Fibroblast of pulmonary artery (primary cell): ENCODE measurements at regions not wholly inside any gene's neighbourhood (a gene's known extent, or its start where the extent isn't known, plus 50 kb on each side); places are given as distances from the start of the nearest gene placed in this dataset.
"Not testable (repeated sequence)": the region's sequence is repeated elsewhere in the genome, so short reads cannot be mapped to it uniquely, and the experiment has no call there.

Experiments used
- DNase-seq: peaks from one replicate; pipeline ENCODE4 v3.0.0-alpha.2; 2010; ENCODE audit warnings: low read depth
- H3K4me3 ChIP-seq: replicated peaks from 2 replicates; pipeline ENCODE4 v1.5.1; 2011; ENCODE audit warnings: low read depth, mild to moderate bottlenecking, control low read depth, low read length, moderate library complexity
- CTCF ChIP-seq: IDR thresholded peaks from 2 replicates; pipeline ENCODE4 v1.5.1; 2011; ENCODE audit warnings: mild to moderate bottlenecking, control low read depth, low read length, inconsistent platforms; ENCODE audit errors: missing control alignments

GRCh38 chrX:85544609-85545008 lies 165.1 kb upstream of the POF1B start:
- TF ChIP-seq CTCF, result peak; percentile 26
- peak; percentile 4 for DNase-seq

GRCh38 chrX:85543866-85544265 lies 164.4 kb upstream of the POF1B start:
- no peak for TF ChIP-seq CTCF
- H3K4me3 ChIP-seq, result no peak overlapping the region

More at GRCh38 chrX:85544609-85545008, 165.1 kb upstream of the POF1B start:
- no peak overlapping the region for H3K4me3 ChIP-seq

DNA sequence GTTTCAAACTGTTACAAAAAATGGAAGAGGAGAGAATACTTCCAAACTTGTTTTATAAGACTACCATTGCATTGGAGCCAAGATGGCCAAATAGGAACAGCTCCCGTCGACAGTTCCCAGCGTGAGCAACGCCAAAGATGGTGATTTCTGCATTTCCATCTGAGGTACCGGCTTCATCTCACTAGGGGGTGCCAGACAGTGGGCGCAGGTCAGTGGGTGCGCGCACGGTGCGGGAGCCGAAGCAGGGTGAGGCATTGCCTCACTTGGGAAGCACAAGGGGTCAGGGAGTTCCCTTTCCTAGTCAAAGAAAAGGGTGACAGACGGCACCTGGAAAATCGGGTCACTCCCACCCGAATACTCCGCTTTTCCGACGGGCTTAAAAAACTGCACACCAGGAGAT lies 149.7 kb upstream of the POF1B start:
- not testable (repeated sequence) for H3K4me3 ChIP-seq, DNase-seq

More at GRCh38 chrX:85543866-85544265, 164.4 kb upstream of the POF1B start:
- DNase-seq, result no peak

DNA sequence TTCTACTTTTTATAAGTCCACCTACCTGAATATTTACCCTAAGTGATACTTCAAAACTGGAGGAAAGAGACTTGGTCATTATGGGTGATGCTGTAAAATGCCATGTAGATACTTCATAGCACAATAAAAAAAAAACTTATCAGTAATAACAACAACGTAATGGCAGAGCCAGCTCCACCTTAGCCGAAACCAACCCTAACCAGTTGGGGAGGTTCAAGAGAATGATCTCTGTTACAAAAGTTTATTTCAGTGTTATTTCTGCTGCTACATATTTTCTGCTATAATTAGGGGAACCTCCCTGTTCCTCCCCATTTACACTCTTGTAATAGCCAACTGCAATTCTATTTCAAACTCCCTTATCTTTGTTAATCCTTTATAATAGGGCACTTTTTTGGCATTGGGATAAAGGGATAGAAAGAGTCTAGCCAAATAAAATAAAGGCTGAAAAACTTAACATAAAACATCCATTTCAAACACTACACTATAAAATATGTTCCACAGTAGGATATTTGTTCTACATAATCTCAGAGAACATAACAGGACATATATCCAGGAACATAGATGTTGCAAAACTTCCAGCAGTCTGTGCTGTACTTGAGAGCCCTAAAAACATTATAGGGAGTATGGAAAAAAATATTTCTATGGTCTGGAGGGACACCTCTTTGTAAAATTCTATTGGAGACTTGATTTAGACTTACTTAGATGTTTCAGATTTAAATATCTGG lies 138.7 kb upstream of the POF1B start:
- no peak overlapping the region for H3K4me3 ChIP-seq
- TF ChIP-seq CTCF, result no peak
- DNase-seq, result no peak

DNA sequence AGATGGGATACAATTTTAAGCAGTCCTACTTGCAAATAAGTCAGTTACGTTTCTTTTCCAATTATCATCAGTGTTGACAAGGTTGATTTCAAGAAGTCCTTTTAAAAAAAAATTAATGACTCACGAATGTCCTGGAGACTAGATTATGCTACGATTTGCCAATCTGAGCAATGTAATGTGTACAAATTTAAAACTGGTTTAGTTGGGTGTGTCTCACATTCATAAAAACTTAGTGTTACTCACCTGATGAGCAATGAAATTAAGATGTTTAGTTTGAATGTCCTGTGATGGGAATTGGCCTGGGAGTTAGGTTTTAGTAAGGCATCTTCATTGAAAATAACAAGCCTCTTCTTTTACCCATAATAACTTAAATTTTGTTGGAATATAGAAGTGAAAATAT lies 136.7 kb upstream of the POF1B start:
- H3K4me3 ChIP-seq, result no peak overlapping the region
- DNase-seq, result no peak
- TF ChIP-seq CTCF, result no peak

DNA sequence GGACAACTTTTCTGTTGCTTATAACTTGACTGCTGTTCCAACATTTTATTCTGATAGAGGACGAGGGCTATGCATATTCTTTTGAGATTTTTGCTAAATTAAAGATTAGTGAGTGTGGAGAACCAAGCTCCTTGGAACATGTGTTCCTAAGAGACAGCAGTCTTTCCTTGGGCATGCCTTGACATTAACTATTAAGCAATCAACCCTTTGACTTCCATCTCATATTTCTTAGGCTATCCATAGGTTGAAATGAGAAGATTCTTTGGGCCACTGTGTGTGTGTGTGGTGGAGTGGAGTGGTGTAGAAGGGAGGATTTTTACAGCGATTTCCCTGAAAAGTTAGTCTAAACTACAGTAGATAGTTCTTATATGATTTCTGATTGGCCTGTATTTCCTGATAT lies 127.4 kb upstream of the POF1B start:
- TF ChIP-seq CTCF, result no peak
- no peak for DNase-seq
- no peak overlapping the region for H3K4me3 ChIP-seq

DNA sequence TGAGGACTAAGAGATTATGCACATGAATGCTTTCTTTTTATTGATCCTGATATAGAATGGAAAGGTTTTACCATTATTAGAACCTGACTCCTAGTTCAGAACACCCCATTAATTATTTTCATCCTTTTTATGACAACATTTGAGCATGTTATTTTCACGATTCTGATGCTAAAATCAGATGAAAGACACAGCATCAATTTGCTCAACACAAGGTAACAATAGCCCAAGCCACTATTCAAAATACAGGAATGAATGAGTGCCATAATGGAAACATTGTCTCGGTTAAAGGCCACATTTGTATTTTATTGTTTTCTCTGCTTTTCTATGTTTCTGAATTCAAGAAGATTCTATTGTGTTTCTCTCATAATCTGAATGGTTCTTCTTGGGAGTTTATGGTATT lies 126.3 kb upstream of the POF1B start:
- DNase-seq, result no peak
- TF ChIP-seq CTCF, result no peak

More for the DNA sequence above, 126.3 kb upstream of the POF1B start:
- no peak overlapping the region for H3K4me3 ChIP-seq
